ENCODE measurements at regions not wholly inside any gene's neighbourhood (a gene's known extent, or its start where the extent isn't known, plus 50 kb on each side); places are given as distances from the start of the nearest gene placed in this dataset.

GRCh38 chr13:34413538-34414210 lies 528.4 kb upstream of the NBEA start:
- Mint-ChIP-seq H3K27me3 (ENCODE audit: low read depth in 3 of 3) (peaks cover 0 to 2% (median 0%) of the 10 kb centered on the region in 3 donors), H3K4me1 (no peaks in the 10 kb centered on the region), H3K4me3 (no peak overlapping the region), H3K27ac (no peak overlapping the region), H3K36me3 (no peaks in the 10 kb centered on the region), H3K9me3 (peaks cover 5 to 26% (median 13%) of the 10 kb centered on the region in 7 donors)
- H3K9ac ChIP-seq (ENCODE audit: insufficient read depth, low read length, poor library complexity, severe bottlenecking), result no peak overlapping the region
- no CpG with 5 or more reads among the region's 1 CpG for WGBS (ENCODE audit: insufficient coverage)
- H3K4me2 ChIP-seq (replicated peaks; ENCODE audit: extremely low read depth, low read length, poor library complexity, severe bottlenecking), result no peak overlapping the region
- no peaks in the 10 kb centered on the region for H3K79me2 ChIP-seq (ENCODE audit: insufficient read depth, low read length)
- intact Hi-C loops (cut with micrococcal nuclease), result no loop called here
- H2AFZ ChIP-seq (ENCODE audit: insufficient read depth, low read depth, low read length, poor library complexity, severe bottlenecking), result no peak overlapping the region
- TF ChIP-seq CTCF (IDR thresholded peaks at IDR 0.05), result no peak
- peaks cover 12 to 34% of the 10 kb centered on the region in 2 donors for H3K9me3 ChIP-seq (replicated peaks in 1 of 2; ENCODE audit: control insufficient read depth in 1 of 2, insufficient read depth in 1 of 2, low read length in 2 of 2)
- H4K20me1 ChIP-seq (ENCODE audit: insufficient read depth, low read length), result no peaks in the 10 kb centered on the region
- no peaks in the 10 kb centered on the region for H3K36me3 ChIP-seq (replicated peaks in 1 of 2; ENCODE audit: control insufficient read depth in 1 of 2, insufficient read depth in 2 of 2, low read length in 2 of 2)
- no peak overlapping the region for H3K27ac ChIP-seq (ENCODE audit: low read depth in 1 of 2, low read length in 2 of 2)
- no peak overlapping the region for H3K4me3 ChIP-seq (replicated peaks in 1 of 3; ENCODE audit: low read depth in 2 of 3, low read length in 3 of 3)
- no peaks in the 10 kb centered on the region for H3K27me3 ChIP-seq (ENCODE audit: control insufficient read depth in 2 of 2, insufficient read depth in 2 of 2, low read length in 2 of 2)
- no peaks in the 10 kb centered on the region for H3K4me1 ChIP-seq (ENCODE audit: control insufficient read depth in 1 of 2, insufficient read depth in 2 of 2, low read length in 2 of 2)
- DNase-seq, result no peak

- H3K27me3 Mint-ChIP-seq (ENCODE audit: low read depth in 3 of 3), result peaks cover 0 to 2% (median 0%) of the 10 kb centered on the region in 3 donors
- Histone ChIP-seq H4K20me1 (ENCODE audit: insufficient read depth, low read length) (no peaks in the 10 kb centered on the region), H3K9ac (ENCODE audit: insufficient read depth, low read length, poor library complexity, severe bottlenecking) (no peak overlapping the region), H3K79me2 (ENCODE audit: insufficient read depth, low read length) (no peaks in the 10 kb centered on the region), H3K36me3 (replicated peaks in 1 of 2; ENCODE audit: control insufficient read depth in 1 of 2, insufficient read depth in 2 of 2, low read length in 2 of 2) (no peaks in the 10 kb centered on the region), H3K4me2 (replicated peaks; ENCODE audit: extremely low read depth, low read length, poor library complexity, severe bottlenecking) (no peak overlapping the region), H3K27ac (ENCODE audit: low read depth in 1 of 2, low read length in 2 of 2) (no peak overlapping the region), H3K4me1 (ENCODE audit: control insufficient read depth in 1 of 2, insufficient read depth in 2 of 2, low read length in 2 of 2) (no peaks in the 10 kb centered on the region), H3K27me3 (ENCODE audit: control insufficient read depth in 2 of 2, insufficient read depth in 2 of 2, low read length in 2 of 2) (no peaks in the 10 kb centered on the region), H3K4me3 (replicated peaks in 1 of 3; ENCODE audit: low read depth in 2 of 3, low read length in 3 of 3) (no peak overlapping the region), H2AFZ (ENCODE audit: insufficient read depth, low read depth, low read length, poor library complexity, severe bottlenecking) (no peak overlapping the region), H3K9me3 (replicated peaks in 1 of 2; ENCODE audit: control insufficient read depth in 1 of 2, insufficient read depth in 1 of 2, low read length in 2 of 2) (peaks cover 10 to 33% of the 10 kb centered on the region in 2 donors)
- no peak for DNase-seq
- TF ChIP-seq CTCF (IDR thresholded peaks at IDR 0.05), result no peak
- WGBS (ENCODE audit: insufficient coverage), result 85% methylated on average over 3 of the region's 4 CpGs
- no peaks in the 10 kb centered on the region for H3K36me3 Mint-ChIP-seq
- no peak overlapping the region for H3K4me3 Mint-ChIP-seq
- peaks cover 5 to 26% (median 12%) of the 10 kb centered on the region in 7 donors for H3K9me3 Mint-ChIP-seq
- no peak overlapping the region for H3K27ac Mint-ChIP-seq
- intact Hi-C loops (cut with micrococcal nuclease), result no loop called here
- H3K4me1 Mint-ChIP-seq, result no peaks in the 10 kb centered on the region
These were observed 527.5 kb upstream of the NBEA start for GRCh38 chr13:34414616-34415015.
